ENCODE measurements at regions not wholly inside any gene's neighbourhood (a gene's known extent, or its start where the extent isn't known, plus 50 kb on each side); places are given as distances from the start of the nearest gene placed in this dataset.
A peak's percentile ranks its signal among the peaks of the same experiment; 100 is the strongest.

GRCh38 chr7:17120756-17121155, 177.7 kb upstream of the AHR start:
- no peak for DNase-seq (ENCODE audit: extremely low read depth in 1 of 2, low read depth in 1 of 2)

DNA sequence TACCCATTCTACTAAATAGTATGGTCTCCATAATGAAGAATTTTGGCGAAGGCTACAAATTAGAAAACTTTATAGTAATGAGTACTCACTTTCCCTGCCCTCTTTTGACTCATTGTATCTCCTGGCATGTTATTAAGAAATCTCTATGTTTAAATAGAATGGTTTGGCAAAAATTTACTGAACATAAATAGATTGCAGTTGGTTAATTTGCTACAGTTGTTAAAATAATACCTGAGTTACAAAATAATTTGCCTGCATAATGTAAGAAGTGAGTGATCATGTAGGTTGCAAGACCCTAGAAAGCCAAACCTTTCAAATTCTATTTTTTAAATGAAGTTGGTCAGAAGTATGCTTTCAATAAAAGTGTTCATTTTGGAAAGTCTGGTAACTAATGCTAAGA, 176.8 kb upstream of the AHR start:
- no peak for DNase-seq (ENCODE audit: extremely low read depth in 1 of 2, low read depth in 1 of 2)

GRCh38 chr7:17123020-17123419, 175.4 kb upstream of the AHR start:
- DNase-seq (ENCODE audit: extremely low read depth in 1 of 2, low read depth in 1 of 2) = no peak

DNA sequence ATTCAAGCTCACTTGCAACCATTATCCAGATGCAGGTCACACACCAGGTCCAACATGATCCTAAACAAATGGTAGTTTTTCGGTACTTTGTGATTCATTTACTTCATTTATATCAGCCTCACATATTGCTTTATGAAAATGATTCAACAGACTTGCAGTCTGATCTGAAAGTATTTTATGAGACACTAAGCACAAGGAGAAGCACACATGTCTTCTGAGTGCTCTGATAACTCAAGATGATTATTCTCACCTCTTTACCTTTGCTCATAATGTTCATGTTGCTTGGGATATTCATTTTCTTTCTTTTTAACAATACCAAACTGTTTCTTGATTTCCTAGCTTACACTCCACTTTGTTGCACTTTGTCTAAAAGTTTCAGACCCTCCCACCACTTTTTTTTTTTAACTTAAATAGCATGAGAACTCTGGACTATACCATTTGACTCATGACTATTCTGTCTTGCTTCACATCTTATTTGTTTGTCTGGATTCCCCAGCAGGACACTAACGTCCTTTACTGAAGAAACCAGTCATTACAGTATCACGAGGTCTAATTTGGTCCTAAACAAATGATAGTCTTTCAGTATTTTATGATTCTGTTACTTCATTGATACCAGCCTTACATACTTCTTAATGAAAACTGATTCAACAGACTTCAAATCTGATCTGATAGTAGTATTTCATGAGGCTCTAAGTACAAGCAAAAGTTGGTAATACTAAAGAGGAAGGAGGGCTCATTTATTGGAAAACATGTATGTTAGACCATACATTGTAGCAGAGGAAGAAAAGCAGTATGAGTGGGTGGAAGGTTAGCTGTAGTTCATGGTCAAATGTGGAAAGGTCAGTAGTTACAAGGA, 171.8 kb upstream of the AHR start:
- no peak for DNase-seq (ENCODE audit: extremely low read depth in 1 of 2, low read depth in 1 of 2)

- no peak for DNase-seq (ENCODE audit: extremely low read depth in 1 of 2, low read depth in 1 of 2)
Observed at GRCh38 chr7:17129218-17129617, 169.2 kb upstream of the AHR start.

- DNase-seq (ENCODE audit: extremely low read depth in 1 of 2, low read depth in 1 of 2) = no peak
Observed at GRCh38 chr7:17130281-17131059, 168.0 kb upstream of the AHR start.

- no peak for DNase-seq (ENCODE audit: extremely low read depth in 1 of 2, low read depth in 1 of 2)
Observed at GRCh38 chr7:17131060-17131345, 167.4 kb upstream of the AHR start.

DNA sequence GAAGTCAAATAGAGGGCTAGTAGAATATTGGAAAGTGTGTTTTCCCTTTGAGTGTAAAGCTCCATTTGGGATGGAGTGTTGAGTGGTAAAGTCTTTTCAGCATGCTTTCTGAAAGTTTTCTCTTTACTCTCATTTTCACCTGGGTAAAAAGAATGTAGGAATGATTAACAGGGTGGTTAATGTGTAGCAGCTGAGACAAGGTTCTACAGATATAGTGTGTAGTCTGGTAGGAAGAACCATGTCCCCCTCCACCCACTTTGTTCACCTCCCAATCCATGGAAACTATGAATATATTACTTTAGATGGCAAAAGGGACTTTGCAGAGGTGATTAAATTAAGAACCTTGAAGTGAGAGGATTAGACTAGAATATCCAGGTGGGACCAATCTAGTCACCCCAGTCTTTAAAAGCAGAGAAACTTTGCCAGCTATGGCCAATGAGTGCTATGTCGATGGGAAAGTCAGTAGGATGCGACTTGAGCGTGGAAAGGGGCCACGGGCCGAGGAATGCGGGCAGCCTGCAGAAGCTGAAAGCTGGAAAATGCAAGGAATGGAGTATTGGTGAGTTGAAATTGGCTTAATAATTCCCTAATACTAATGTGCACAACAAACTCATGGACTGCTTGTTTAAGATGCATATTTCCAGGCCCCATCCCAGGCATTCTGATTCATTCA, 166.3 kb upstream of the AHR start:
- DNase-seq (ENCODE audit: extremely low read depth in 1 of 2, low read depth in 1 of 2) = no peak

DNA sequence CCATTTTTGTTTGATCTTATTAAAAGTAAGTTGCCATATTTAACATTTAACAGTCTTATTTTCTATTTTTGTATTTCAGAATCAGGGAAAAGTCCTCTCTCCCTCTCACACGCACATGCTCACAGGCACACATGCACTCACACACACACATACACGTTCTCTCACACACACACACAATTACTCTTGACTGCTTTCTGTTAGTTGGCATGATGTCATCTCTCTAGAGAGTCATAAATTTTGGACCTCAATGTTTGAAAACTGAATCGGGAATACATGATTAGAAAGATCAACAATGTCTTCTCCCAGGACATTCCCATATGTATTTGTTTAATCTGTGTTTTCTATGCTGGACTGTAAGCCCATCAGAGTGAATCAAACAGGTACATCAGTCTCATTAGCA, 165.7 kb upstream of the AHR start:
- no peak for DNase-seq (ENCODE audit: extremely low read depth in 1 of 2, low read depth in 1 of 2)

- DNase-seq (ENCODE audit: extremely low read depth in 1 of 2, low read depth in 1 of 2) = no peak
Observed at GRCh38 chr7:17133977-17134376, 164.5 kb upstream of the AHR start.

DNA sequence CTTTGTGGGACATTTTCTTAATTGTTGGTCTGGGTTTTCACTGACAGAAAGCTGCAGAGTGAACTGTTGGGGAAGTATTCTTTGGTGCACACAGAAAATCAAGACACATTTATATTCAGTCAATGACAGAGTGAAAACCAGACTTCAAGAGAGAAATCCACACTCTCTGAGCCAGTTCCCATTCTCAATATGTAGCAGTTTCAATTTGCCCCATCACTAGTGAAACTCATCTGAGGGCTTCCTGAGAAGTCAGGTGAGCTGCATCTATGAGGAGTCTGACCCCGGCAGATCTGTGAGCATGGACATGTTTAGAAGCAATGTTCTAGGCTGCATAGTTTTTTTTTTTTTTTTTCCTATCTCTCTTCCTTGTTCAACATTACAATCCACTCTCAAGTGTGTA, 163.7 kb upstream of the AHR start:
- DNase-seq (ENCODE audit: extremely low read depth in 1 of 2, low read depth in 1 of 2) = no peak

GRCh38 chr7:17136126-17136525, 162.3 kb upstream of the AHR start:
- DNase-seq (ENCODE audit: extremely low read depth in 1 of 2, low read depth in 1 of 2) = no peak

DNA sequence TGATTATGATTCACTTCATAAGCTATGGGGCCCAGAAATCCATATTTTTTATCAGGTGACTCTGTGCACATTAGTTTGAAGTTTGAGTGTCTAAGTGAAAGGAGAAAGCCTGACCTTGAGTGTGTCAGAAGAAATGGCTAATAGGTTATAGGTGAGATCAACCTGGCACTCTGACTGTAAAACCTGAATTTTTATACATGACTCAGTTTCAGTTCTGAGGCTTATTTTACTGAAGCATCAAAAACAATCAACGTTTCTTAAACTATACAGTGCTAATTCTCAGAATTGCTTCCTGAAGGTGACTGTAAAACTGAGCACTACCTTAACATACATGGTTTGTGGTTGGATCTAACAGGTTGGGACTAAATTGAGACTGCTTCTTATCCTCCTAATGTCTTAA, 159.4 kb upstream of the AHR start:
- DNase-seq (ENCODE audit: extremely low read depth in 1 of 2, low read depth in 1 of 2) = no peak

DNA sequence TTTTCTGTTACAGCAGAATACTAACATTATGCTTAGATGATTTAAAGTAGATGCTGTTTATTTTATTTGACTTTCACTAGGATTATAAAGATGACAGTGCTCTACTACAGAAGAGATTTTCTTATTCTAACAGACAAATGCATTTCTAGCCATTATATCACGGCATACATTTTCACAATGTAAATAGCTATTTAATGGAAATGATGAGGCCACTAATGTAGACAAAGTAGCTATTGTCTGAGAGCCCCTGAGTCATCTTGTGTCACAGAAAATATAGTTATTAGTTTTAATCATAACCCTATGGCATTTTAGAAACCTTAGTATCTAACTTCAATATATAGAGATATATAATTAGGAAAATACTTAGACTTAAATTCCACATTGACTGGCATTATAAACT, 158.0 kb upstream of the AHR start:
- DNase-seq (ENCODE audit: extremely low read depth in 1 of 2, low read depth in 1 of 2) = no peak

DNA sequence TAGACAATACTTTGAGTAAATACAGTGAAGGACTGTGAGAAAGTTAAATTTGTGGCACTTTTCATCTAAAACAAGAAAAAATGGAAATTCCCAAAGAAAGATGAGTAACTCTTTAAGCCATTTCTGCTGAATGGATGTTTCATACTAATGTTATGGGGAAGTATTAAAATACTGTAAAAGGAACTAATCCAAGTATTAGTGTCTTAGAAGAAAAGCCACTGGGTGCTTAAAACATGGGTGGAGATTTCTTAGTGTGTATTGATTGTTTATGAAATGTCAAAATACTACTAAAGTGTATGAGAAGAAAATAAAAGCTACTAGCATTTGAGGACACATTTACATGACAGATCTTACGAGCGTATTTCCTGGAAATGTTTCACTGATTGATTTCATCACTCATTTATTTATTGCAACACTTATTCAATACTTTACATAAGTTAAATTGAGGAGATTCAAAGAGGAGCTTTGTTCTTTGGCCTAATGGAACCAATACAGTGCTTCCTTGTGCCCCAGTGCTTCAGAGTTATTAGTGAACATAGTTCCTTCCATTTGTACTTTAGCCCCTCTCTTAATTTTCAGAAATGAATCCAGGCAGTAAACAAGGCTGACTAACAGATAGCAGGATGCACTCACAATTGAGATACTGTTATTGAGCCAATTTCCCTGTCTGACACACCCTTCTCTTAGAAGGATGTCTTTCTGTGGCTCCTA, 155.5 kb upstream of the AHR start:
- DNase-seq (ENCODE audit: extremely low read depth in 1 of 2, low read depth in 1 of 2) = no peak

DNA sequence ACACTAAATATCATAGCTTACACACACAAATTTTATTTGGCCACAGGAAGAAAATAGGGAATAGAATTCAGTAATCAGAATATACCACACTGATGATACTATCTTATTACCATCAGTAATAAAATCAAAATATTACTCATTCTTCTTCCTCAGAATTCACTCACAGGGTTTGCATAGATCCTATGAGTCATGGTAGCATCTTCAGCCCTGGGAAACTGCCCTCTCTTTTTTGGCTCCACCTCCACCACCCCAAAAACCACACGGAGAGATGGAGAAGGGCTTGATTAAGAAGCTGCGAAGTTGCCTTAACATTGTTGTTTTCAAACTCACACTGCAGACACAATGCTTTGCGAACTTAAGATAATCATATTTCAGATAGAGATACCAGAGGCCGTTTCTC, 154.1 kb upstream of the AHR start:
- DNase-seq (ENCODE audit: extremely low read depth in 1 of 2, low read depth in 1 of 2) = peak; percentile 38 to 64

DNA sequence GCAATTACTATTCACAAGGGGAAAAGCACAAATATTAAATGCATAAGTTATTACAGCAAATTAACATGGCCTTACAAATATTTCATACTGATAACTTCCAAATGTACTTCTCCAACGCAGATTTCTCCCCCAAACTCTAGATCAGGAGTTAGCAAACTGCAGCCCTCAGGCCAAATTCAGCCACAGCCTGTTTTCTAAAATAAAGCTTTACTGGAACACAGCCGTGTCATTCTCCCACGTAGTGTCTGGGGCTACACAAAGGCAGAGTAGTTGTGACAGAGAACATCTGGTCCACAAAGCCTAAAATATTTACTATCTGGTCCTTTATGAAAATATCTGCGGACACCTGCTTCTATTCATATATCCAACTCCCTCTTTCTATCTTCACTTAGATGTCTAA, 151.8 kb upstream of the AHR start:
- no peak for DNase-seq (ENCODE audit: extremely low read depth in 1 of 2, low read depth in 1 of 2)

DNA sequence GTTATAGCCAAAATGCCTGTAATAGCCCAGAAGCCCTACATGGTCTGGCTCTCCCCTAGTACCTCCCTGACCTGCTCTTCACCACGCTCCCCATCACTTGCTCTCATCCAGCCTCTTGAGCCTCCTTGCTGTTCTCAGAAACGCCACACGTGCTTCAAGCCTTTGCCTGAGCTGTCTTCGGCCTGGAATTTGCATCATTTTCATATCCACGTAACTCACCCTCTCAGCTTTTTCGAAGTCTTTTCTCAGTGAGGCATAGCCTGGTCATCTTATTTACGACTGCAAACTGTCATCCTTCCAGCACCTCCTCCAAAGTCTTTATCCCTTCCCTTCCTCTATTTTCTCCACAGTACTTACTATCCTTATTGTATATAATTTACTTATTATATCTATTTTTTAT, 151.0 kb upstream of the AHR start:
- DNase-seq (ENCODE audit: extremely low read depth in 1 of 2, low read depth in 1 of 2) = no peak

GRCh38 chr7:17150018-17150417, 148.4 kb upstream of the AHR start:
- DNase-seq (ENCODE audit: extremely low read depth in 1 of 2, low read depth in 1 of 2) = no peak

DNA sequence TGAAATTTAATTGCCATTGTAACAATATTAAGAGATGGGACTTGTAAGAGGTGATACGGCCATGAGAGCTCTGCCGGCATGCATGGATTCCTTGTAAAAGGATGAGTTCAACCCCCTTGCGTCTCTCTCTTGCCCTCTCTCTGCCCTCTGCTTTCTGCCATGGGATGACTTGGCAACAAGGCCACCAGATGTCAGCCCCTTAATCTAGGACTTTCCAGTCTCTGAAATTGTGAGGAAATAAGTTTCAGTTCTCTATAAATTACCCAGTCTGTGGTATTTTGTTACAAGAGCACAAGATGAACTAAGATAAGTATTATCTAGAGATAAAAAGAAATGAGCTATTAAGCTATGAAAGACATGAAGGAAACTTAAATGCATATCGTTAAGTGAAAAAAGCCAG, 145.7 kb upstream of the AHR start:
- no peak for DNase-seq (ENCODE audit: extremely low read depth in 1 of 2, low read depth in 1 of 2)

GRCh38 chr7:17153536-17153935, 144.9 kb upstream of the AHR start:
- DNase-seq (ENCODE audit: extremely low read depth in 1 of 2, low read depth in 1 of 2) = no peak
